ENCODE measurements at regions not wholly inside any gene's neighbourhood (a gene's known extent, or its start where the extent isn't known, plus 50 kb on each side); places are given as distances from the start of the nearest gene placed in this dataset.
A peak's percentile ranks its signal among the peaks of the same experiment; 100 is the strongest.

GRCh38 chr20:5677389-5677788 is 66.6 kb upstream of the GPCPD1 start:
- TF ChIP-seq, protein P1, sequence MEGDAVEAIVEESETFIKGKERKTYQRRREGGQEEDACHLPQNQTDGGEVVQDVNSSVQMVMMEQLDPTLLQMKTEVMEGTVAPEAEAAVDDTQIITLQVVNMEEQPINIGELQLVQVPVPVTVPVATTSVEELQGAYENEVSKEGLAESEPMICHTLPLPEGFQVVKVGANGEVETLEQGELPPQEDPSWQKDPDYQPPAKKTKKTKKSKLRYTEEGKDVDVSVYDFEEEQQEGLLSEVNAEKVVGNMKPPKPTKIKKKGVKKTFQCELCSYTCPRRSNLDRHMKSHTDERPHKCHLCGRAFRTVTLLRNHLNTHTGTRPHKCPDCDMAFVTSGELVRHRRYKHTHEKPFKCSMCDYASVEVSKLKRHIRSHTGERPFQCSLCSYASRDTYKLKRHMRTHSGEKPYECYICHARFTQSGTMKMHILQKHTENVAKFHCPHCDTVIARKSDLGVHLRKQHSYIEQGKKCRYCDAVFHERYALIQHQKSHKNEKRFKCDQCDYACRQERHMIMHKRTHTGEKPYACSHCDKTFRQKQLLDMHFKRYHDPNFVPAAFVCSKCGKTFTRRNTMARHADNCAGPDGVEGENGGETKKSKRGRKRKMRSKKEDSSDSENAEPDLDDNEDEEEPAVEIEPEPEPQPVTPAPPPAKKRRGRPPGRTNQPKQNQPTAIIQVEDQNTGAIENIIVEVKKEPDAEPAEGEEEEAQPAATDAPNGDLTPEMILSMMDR (IDR thresholded peaks at IDR 0.05), result no peak
- TF ChIP-seq POLR2A (IDR thresholded peaks at IDR 0.05), result no peak
- ATAC-seq (no peak), DNase-seq (no peak)
- intact Hi-C loops (cut with DNase I), result no loop called here
- 56 to 60% methylated on average over 4 of the region's 4 CpGs for WGBS, 2 donors
- Histone ChIP-seq H3K9me3 (no peaks in the 10 kb centered on the region), H3K4me1 (no peaks in the 10 kb centered on the region), H3K4me3 (no peak overlapping the region), H3K36me3 (replicated peaks in 1 of 2; ENCODE audit: insufficient read depth in 1 of 2, low read depth in 2 of 2) (no peaks in the 10 kb centered on the region), H3K27ac (no peak overlapping the region), H3K27me3 (no peaks in the 10 kb centered on the region)

DNA sequence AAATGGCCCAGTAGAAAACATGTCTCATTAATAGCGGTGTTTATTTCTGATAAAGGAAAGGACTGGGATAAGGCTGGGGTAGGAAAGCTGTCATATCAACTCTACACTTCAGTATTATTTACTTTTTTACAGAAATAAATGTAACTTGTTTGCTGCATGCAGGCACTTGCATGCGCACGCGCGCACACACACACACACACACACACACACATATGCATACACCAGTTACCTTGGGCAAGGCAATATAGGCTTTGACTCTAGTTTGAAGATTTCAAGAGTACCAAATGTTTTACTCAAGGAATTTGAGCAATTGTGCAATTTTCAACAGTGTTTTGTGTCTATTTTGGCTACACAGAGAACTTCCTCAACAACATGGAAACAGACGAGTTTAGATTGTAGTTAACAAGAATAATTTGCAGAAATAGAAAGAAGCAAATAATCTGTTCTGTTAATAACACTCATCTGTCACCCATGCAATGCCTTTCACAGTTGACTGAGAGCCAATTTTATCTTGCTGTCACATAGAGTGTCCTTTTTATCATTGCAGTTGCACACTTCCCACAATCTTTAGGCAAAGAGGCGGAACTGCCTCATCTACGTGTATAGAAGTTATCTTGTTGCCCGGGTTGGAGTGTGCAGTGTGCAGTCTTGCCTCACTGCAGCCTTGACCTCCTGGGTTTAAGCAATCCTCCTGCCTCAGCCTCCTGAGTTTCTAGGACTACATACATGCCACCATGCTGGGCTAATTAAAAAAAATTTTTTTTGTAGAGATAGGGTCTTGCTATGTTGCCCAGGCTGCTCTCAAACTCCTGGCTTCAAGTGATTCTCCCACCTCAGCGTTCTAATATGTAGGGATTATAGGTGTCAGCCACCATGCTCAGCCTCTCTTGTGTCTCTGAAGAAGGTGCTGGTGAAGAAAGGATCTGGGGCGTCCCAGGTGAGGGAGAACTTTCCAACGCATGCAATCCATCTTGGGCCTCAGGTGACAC is 64.6 kb upstream of the GPCPD1 start:
- DNase-seq (peak in 1 of 4 donors; percentile 37), ATAC-seq (no peak)
- Histone ChIP-seq H3K27me3 (no peaks in the 10 kb centered on the region), H3K4me3 (no peak overlapping the region), H3K36me3 (replicated peaks in 1 of 2; ENCODE audit: insufficient read depth in 1 of 2, low read depth in 2 of 2) (no peaks in the 10 kb centered on the region), H3K9me3 (no peaks in the 10 kb centered on the region), H3K27ac (no peak overlapping the region), H3K4me1 (no peaks in the 10 kb centered on the region)
- WGBS, 2 donors, result 58 to 69% methylated on average over 12 of the region's 12 CpGs
- intact Hi-C loops (cut with DNase I), result no loop called here
- TF ChIP-seq, protein P1 (IDR thresholded peaks at IDR 0.05), result no peak
- TF ChIP-seq POLR2A (IDR thresholded peaks at IDR 0.05), result no peak

GRCh38 chr20:5674176-5674660 is 63.4 kb upstream of the GPCPD1 start:
- H3K27ac ChIP-seq, result no peak overlapping the region
- H3K36me3 ChIP-seq (replicated peaks in 1 of 2; ENCODE audit: insufficient read depth in 1 of 2, low read depth in 2 of 2), result no peaks in the 10 kb centered on the region
- WGBS, 2 donors, result 67 to 81% methylated on average over 3 of the region's 3 CpGs
- H3K9me3 ChIP-seq, result no peaks in the 10 kb centered on the region
- ATAC-seq (no peak), DNase-seq (peak in 1 of 4 donors; percentile 14)
- no peaks in the 10 kb centered on the region for H3K4me1 ChIP-seq
- intact Hi-C loops (cut with DNase I), result no loop called here
- TF ChIP-seq, protein P1 (IDR thresholded peaks at IDR 0.05), result no peak
- no peak for TF ChIP-seq POLR2A (IDR thresholded peaks at IDR 0.05)
- no peak overlapping the region for H3K4me3 ChIP-seq
- no peaks in the 10 kb centered on the region for H3K27me3 ChIP-seq

DNA sequence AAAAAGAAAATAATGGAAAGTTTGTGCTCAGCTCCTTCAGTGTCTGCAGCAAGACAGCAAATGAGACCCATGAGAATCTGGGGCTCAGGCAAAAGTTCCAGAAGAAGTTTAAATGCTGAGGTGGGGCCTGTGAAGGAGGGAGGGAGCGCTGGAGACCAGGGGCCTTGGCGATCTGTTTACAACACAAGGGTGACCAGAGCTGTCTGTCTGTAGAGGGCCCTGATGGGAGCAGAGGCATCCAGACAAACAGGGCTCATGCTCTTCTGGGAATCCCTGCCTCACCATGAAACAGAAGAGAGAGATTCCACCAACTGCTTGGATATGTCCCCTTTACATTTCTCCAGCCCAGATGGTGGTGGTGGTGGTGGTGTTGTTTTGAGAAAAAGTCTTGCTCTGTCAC is 60.1 kb upstream of the GPCPD1 start:
- ATAC-seq (no peak), DNase-seq (no peak)
- H3K36me3 ChIP-seq (replicated peaks in 1 of 2; ENCODE audit: insufficient read depth in 1 of 2, low read depth in 2 of 2), result no peaks in the 10 kb centered on the region
- no peaks in the 10 kb centered on the region for H3K27me3 ChIP-seq
- H3K4me1 ChIP-seq, result no peaks in the 10 kb centered on the region
- no peak overlapping the region for H3K27ac ChIP-seq
- no peaks in the 10 kb centered on the region for H3K9me3 ChIP-seq
- no peak overlapping the region for H3K4me3 ChIP-seq
- 79 to 87% methylated on average over 2 of the region's 2 CpGs for WGBS, 2 donors
- TF ChIP-seq POLR2A (IDR thresholded peaks at IDR 0.05), result no peak
- TF ChIP-seq, protein P1 (IDR thresholded peaks at IDR 0.05), result no peak
- intact Hi-C loops (cut with DNase I), result no loop called here
